GM18870 (cell line): ENCODE measurements at regions not wholly inside any gene's neighbourhood (a gene's known extent, or its start where the extent isn't known, plus 50 kb on each side); places are given as distances from the start of the nearest gene placed in this dataset.

Experiments used
- ATAC-seq: cut with Tn5 transposase; IDR thresholded peaks from one replicate; pipeline ENCODE4 v1.9.1; 2021; ENCODE audit warnings: moderate library complexity; ENCODE audit not compliant: unreplicated experiment

DNA sequence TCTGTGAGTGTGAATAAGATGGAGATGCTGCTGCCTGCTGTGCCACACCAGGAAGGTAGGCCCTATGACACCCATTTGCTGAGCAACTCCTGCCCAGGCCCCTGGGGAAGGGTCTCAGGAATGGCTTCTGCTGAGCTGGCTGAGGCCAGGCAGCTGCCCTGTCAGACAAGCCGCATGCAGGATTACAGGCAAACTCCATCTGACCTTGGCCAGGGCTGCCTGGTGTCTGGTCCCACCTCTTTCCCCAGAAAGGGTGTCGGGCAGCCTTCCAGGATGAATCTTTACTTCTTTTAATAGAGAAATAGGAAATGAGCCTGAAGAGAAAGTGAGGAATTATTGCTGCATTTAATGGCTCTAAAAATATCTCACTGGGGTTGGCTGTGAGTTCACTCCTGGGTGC lies 182.5 kb downstream of the IRX5 start:
- ATAC-seq = no peak

DNA sequence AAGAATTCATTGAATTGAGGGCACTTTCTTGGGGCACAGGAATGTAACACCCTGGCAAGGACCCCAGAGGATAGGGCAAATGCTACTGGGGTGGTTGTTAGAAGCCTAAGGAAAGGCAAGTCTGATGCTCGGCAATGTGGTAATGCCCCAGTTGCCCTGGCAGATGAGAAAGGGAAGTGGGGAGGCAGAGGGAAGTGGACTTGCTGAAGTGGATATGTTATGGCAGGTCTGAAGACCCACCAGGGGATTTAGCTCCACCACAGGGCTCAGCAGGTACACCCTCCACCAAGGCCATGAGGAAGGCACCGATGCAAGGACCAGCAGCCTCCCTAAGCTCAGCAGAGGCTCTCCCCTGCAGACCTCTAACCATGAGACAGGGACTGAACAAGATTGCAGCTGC lies 184.8 kb downstream of the IRX5 start:
- no peak for ATAC-seq

DNA sequence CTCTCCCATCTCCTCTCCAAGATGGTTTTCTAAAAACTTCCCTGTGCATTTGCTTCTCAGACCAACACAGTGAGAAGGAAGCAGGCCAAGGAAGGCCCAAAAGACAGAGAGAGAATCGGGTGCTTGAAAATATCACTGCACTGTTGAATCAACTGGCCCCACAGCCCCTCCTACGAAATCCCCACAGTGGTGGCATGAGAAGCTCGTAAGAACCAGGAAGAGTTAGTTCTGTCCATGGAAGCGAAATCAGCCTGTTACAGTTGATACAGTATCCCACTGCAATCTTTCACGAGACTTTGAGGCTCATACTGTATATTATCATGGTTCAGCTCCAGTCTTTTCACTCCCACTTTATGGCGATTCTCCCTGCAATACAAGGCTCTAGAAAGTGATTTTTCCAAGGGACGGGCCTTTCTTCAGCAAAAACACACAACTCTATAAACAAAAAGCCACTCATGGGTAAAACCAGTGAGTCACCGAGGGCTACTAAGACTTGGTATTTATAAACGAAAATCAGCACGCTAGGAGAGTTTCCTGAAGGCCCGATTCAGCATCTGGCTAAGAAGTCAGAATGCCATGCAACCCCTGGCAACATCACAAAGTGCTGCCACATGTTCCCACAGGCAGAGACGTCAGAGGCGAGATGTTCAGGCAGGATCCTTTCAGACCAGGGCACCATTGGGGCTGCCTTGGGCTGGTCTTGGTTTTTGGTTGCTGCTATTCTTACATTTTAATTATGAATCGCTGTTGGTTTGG lies 185.7 kb downstream of the IRX5 start:
- ATAC-seq = no peak

DNA sequence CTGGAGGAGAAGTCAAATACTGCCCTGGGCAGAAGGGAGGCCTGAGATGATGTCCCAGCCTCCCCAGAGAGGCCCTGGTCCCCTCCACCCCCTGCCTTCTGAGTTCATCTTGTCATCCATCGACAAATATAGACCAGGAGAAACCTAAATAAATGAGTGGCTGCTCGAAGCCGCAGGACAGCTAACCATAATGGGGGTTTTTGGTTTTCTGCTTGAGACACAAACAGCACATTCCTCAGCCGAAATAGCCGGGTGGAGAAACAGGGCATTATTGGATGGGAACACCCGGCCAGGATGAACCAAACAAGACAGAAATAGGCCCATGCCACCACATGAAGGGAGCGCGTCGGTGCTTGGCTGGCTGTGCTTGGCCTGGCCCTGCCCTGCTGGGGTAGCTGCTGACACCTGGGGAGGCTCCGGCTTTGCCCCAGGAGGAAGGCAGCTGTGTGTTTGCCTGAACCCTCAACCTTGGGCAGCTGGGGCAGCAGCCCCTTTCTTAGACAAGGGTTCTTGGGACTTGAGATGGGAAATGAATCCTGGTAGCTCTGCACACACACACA lies 188.1 kb downstream of the IRX5 start:
- no peak for ATAC-seq

DNA sequence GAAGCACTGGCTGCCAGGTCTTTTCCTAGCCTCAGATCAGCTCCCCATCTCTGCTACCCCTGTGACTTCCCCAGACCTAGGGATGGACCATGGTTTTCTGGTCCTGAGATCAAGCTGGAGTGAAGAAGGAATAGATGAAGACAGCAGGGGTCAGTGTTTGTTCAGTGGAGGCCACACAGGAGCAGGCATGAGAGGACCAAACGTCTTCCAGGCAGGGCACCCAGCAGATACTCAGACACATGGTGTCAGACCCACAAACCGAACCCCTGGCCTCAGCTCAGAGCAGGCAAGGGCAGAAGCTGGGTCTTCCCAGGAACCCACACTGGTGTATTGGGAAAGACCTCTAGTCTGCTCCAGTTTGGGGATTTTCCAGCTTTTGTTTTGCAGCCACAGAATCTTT lies 189.7 kb downstream of the IRX5 start:
- ATAC-seq = no peak

DNA sequence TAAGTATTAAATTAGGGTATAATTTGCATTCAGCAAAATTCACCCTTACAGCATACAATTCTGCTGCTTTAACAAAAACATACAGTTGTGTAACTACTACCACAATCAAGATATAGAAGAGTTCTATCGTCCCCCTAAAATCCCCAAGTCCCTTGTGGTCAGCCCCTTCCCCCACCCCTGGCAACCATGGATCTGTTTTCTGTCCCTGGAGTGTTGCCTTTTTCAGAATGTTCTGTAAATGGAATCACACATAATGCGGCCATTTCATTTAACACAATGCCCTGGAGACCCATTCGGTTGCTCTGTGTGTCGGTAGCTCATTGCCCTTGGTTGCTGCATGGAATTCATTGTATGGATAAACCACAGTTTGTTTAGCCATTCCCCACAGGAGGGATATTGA lies 190.2 kb downstream of the IRX5 start:
- ATAC-seq = no peak

DNA sequence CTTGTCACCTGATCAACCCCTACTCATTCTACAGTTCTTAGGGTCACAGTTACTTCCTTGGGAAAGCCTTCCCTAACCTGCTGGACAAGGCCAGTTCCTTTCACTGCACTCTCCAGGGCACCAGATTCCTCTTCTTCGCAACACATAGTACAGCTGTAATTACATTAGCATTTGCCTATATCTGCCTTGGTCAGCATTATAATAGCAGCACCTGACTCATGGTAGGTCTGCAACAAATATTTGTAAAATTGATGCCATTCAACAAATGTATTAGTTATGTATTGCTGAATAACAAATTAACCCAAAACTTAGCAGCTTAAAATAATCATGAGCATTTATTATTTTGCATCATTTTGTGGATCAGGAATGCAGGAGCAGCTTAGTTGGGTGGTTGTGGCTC lies 193.0 kb downstream of the IRX5 start:
- ATAC-seq = no peak

DNA sequence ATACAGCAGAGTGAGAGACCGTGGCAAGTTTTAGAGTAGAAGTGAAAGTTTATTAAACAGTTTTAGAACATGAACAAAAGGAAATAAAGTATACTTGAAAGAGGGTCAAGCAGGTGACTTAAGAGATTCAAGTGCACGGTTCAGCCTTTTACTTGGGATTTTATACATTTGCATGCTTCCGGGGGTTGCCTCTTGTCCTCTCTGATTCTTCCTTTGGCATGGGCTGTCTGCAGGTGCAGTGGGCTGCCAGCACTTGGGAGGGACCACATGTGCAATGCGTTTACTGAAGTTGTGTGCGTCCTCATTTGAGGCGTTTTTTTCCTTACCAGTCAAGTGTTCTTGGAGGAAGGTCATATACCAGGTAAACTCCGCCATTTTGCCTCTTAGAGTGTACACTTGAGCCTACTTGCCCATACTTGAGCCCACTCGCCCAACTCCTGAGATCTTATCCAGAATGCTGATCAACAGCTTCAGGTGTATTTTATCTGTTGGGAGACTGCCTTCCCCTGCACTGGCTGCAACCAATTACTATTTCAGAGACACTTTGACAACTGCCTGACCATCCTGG lies 195.2 kb downstream of the IRX5 start:
- no peak for ATAC-seq

DNA sequence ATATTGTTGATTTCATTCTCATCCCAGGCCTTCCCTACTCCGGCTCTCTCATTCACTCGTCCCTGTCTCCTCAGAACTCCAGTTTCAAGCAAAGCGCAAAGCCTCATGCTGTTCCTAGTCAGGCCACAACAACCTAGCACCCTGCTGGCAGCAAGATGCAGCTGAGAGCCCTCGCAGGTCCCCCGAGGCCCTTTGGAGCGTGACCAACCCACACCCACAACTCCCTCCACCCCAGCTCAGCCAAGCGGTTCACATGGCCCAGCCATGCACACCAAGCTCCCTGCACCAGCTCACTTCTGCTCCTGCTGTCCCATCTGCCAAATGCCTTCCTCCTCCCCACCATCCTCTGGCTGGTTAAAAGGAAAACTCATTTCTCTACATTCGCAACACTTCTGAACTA lies 195.8 kb downstream of the IRX5 start:
- ATAC-seq = no peak

DNA sequence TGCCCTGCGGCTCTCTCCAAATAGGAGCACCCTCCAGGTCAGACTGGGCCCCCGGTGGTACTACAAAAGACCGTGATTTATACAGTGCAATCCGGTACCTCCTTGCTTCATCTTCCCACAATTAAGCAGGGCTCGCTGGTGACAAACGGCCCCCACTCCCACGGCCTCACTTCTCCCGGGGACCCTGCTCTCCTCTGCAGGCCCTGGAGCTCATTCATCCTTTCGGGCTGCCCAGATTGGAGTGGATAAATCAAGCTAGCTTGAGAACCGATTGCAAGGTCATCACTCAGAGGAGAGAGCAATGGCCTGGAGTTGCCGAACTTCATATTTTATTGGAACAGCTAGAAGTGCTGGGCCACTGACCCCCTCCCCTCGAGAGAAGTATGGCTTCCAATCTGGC lies 193.5 kb upstream of the IRX6 start:
- no peak for ATAC-seq

DNA sequence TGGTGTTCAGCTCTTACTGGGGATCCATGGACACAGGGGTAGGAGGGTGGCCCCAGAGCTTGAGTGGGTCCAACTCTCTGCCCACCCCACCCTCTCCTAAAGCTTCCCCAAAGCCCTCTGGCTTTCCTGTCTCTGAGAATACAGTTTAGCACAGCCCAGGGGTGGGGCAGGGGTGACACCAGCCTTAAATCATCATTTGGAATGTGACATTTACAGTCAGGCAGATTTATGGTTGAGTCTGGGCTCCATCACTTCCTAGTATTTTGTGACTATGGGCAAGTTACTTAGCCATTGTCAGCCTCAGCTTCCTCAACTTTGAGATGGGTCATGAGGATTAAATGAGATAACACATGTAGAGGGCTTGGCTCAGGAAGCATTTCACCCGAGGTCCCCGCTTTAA lies 193.1 kb upstream of the IRX6 start:
- no peak for ATAC-seq

DNA sequence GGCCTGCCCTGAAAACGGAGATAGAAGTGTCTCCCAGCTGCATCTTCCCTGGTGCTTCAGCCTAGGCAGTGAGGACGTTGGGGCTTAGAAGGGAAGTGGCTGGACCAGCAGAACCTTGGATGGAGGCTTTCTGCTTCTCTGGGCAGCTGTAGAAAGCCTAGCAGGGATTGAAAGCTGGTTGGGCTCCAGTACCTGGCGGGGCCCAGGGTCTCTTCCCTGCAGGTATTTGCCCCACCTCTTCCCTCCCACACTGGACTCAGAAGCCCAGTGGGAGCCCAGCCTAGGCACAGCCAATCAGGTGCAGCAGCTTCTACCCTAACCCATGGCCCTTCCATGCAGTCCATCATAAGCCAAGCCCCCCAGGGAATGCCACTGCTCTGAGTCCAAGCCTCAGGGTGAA lies 190.3 kb upstream of the IRX6 start:
- no peak for ATAC-seq

DNA sequence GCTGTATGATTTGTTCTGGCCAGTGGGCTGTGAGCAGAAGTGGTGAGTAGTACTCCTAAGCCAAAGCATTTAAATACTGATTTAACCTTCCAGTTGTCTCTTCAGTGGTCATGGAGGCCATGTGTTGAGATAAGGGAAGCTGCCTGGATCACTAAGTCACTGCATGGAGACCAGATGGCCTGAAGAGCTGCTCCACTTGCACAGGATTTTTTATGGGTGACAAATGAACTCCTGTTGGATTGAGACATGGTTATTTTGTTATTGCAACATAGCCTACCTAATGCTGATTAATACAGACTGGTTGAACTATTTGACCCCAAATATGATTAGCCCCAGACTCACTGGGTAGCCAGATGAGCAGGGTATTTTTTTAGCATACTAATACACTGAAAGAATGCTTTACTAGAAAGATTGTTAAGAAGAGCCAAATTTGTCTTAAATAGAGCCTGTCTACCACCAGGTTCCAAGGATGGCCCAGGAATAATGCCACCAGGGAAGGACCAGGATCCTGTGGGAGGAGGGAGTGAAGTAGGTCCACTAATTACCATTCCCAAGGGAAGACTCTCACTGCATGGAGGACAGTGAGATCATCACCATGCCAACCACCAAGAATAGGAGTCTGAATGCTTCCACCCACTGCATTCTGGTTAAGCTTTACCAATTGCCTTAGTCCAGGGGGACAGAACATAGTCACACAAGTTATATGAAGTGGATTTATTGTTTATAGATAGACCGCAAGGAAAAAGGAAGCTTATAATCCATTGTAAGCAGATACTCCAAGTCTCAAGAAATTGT lies 187.4 kb upstream of the IRX6 start:
- no peak for ATAC-seq

DNA sequence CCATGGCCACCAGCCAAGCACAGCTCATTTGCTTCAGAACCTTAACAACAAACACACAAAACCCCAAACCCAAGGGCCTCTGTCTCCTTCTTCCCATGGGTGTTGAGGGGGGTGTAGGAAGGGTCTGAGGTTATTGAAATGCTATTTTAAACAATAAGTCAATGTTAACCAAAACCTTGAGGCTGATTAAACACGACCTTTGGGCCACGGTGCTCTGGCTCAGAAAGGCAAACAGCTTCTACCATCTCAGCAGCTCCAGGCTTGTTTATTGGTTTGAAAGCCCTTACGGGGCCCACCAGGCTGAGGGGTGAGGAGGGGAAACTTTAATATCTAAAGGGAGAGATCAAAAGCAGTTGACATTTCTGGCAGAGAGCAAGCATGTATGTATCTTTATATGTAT lies 185.7 kb upstream of the IRX6 start:
- no peak for ATAC-seq

DNA sequence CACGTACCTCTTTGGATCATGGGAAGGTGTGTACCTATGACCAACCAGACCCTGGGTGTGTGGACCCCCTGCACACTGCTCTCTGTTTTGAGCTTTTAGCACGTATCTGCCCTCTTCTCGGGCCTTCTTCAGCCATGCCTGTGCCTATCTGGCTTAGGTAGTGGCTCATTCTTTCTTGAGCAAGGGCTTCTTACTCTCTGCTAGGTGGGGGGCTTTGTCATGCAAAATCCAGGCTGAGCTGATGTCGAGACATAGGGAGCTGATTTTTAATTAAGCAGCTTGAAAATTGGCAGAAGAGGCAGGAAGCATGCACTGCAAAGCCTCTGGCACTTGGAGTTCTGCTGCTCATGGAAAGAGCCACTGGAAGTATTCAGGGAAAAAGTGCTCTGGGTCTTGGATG lies 181.6 kb upstream of the IRX6 start:
- no peak for ATAC-seq

DNA sequence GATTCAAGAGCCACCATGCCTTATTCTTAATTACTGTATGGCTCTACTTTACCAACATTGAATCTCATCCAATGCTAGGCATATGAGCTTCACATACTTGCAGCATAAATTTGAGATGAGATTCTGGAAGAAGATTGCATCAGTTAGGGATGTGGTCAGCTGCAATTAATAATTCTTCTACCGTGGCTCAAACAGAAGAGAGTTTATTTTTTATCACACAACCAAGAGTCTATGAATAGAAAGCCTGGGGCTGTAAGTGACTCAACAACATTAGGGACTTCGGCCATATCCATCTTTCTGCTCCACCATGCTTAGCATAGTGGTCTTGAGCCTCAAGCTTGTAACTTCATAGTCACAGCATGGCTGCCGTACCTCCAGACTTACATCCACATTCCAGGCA lies 179.4 kb upstream of the IRX6 start:
- no peak for ATAC-seq

DNA sequence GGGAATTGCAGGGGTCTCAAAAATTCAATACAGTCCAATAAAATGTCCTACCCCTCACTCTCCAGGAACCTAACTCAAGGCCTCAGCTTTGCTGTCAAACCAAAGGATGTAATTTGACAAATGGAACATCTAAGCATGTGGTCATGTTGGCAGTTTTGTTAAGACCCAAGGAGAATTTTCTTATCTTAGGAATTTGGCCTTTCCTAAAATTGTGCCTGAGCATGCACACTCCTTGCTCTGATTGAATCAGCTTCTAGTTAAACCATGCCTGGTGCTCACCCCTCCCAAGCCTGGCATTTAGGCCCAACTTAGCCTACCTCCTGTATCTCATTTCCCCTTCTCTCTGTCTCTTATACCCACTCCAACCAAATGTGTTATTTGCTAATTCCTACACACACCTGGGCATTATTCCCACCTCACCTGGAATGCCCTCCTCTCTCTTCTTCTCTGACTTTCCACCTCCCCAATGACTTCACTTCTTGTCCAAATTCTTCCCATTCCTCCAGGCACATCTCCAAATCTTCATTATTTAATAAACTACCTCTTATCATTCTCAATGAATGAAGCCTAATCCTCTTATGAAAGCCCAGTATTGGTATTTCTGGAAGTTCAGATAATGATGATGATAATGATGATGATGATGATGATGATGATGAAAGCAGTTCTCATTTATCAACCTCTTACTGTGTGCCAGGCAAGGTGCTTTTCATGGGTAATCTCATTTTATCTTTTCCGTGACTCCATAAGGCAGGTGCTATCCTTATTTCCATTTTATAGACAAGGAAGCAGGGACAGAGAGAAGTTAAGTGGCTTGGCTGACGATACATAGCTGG lies 178.0 kb upstream of the IRX6 start:
- no peak for ATAC-seq

DNA sequence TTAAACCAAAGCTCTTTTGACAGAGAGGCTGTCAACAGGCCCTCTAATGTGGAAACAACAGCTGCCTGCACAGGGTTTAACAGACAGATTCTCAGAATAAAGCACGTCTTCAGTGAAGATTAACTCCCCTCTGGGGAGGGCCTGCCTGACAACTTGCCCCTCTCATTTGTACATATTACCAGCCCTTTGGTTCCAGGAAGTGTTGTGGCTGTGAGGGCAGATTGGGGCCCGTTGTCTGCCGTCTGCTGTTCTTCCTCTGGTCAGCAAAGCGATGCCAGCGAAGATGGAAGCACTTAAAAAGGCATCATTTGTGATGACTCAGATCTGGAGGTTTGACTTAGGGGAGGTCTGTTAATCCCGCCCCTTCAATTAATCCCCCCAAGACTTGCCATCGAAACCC lies 177.0 kb upstream of the IRX6 start:
- no peak for ATAC-seq

DNA sequence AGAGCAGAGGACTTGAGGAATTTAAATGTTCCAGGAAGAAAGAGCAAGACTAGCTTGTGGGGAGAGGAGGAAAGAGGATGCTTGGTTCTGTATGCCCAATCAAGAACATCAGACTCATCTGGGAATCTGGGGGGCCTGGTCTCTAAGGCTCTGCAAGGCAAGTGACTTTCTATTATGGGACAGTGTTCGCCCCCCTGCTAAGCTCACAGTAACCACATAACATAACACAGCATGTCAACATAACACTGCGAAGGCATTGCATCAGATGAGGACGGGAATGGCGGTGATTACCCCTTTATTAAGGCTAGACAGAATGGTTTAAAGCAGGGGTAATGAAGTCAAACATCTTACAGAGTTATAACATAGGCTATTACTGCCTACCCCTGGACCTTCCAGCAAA lies 176.6 kb upstream of the IRX6 start:
- ATAC-seq = no peak

DNA sequence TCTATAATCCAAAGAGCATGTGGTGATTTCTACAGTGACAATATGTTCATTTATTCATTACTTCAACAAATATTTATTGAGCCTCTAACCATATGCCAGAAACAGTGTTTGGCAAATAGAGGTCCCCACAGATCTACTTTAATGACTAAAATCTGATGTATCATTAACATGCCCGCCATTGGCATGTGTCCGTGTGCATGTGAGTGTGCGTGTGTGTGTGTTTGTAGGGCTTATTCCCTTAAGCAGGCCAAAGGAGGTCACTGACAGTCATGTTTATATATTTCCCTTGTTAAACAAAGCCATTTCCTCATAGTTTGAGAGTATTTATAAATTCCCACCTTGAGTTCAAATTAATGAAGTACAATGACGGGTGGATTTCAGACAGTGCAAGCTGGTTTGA lies 174.4 kb upstream of the IRX6 start:
- ATAC-seq = no peak
